Transverse colon (tissue), 4 donors: ENCODE measurements at regions not wholly inside any gene's neighbourhood (a gene's known extent, or its start where the extent isn't known, plus 50 kb on each side); places are given as distances from the start of the nearest gene placed in this dataset.

Experiments
- DNase-seq: peaks from one replicate; pipeline ENCODE4 v3.0.0-alpha.2; 2019
- H3K27ac ChIP-seq, 4 donors: fragments of 200-600 bp; sonication (generic); 2 replicates each; pipeline ENCODE4 v1.5.1; 2016 to 2018; ENCODE audit warnings: inconsistent platforms in 4 of 4
- H3K27me3 ChIP-seq: fragments of 200-600 bp; sonication (generic); 2 replicates; pipeline ENCODE4 v1.5.1; 2017; ENCODE audit warnings: inconsistent platforms
- H3K36me3 ChIP-seq, 4 donors: fragments of 200-600 bp; sonication (generic); 2 replicates each; pipeline ENCODE4 v1.5.1; 2017 to 2019; ENCODE audit warnings: inconsistent platforms in 4 of 4
- H3K4me1 ChIP-seq, 4 donors: fragments of 200-600 bp; sonication (generic); 2 replicates each; pipeline ENCODE4 v1.5.1; 2017 to 2020; ENCODE audit warnings: inconsistent platforms in 4 of 4
- H3K4me3 ChIP-seq, 4 donors: fragments of 200-600 bp; sonication (generic); 1 replicate in 1 of 4; 2 replicates in 3 of 4; pipeline versions ENCODE4 v1.5.1 to v1.6.1; 2017 to 2019; ENCODE audit warnings: inconsistent platforms in 4 of 4
- H3K9me3 ChIP-seq, 2 donors: fragments of 200-600 bp; sonication (generic); 2 replicates each; pipeline ENCODE4 v1.5.1; 2017 to 2019; ENCODE audit warnings: inconsistent platforms in 2 of 2
- EP300 ChIP-seq: sonication (generic); formaldehyde crosslinking; IDR thresholded peaks from one replicate; pipeline ENCODE4 v1.6.1; 2017; ENCODE audit warnings: antibody characterized with exemption, low read depth
- POLR2A ChIP-seq: fragments of 450-650 bp; IDR thresholded peaks from one replicate; pipeline ENCODE4 v1.6.1; 2016; ENCODE audit warnings: antibody characterized with exemption, mild to moderate bottlenecking, moderate library complexity
- POLR2AphosphoS5 ChIP-seq, 3 donors: sonication (generic); formaldehyde crosslinking; IDR thresholded peaks; one replicate each; pipeline ENCODE4 v1.6.1; 2016; ENCODE audit warnings: antibody characterized with exemption in 3 of 3
- WGBS, 2 donors: methylation state at CpG; one replicate each; pipeline ENCODE4 v1.1.5; 2018; ENCODE audit warnings: low coverage in 1 of 2; 5-methylcytosine and 5-hydroxymethylcytosine counted together
- in situ Hi-C, 4 donors: fragments of 200-750 bp; cut with MboI; loops; one replicate each; pipeline versions ENCODE4 v1.15.0 to v1.15.1; 2017; ENCODE audit warnings: low sequenced_read_pairs in 3 of 4, low pct_ligation_motif_present in 1 of 4, low pct_unique_long_range_greater_than_20kb in 1 of 4
- intact Hi-C: fragments of 100-400 bp; cut with DNase I; formaldehyde crosslinking; loops from one replicate; pipeline ENCODE4 v1.15.1; 2023; ENCODE audit warnings: low total_unique reads
- TF ChIP-seq, protein P1 (sequence below), 5 experiments: fragments of 200-600 bp in 3 of 5; fragments of 450-650 bp in 2 of 5; sonication (generic) in 3 of 5; IDR thresholded peaks; 1 replicate in 2 of 5; 2 replicates in 3 of 5; pipeline ENCODE4 v1.5.1; 2016 to 2017; ENCODE audit warnings: antibody characterized with exemption in 5 of 5, inconsistent platforms in 3 of 5, mild to moderate bottlenecking in 2 of 5, moderate library complexity in 1 of 5

DNA sequence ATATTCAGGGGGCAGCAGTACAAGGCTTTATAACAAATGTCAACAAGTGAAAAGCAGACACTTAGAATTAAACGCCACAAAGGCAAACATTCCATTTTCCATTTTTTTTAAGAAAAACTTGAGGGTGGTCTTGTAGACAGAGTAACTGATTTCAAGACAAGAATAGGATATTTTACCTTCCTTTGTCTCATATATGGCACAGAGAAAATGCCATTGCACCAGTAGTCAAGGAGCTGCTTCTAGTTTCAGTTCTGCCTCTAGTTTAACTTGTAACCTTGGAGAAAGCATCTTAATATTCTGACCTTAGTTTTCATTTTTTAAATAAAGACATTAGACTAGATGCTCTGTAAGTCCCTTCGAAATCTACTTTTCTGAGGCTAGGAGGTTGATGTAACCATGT lies 355.3 kb upstream of the KCNN2 start:
- Histone ChIP-seq H3K27me3 (no peaks in the 10 kb centered on the region), H3K27ac (no peak overlapping the region), H3K36me3 (no peaks in the 10 kb centered on the region), H3K4me3 (no peak overlapping the region), H3K9me3 (no peaks in the 10 kb centered on the region), H3K4me1 (no peaks in the 10 kb centered on the region)
- TF ChIP-seq, protein P1, sequence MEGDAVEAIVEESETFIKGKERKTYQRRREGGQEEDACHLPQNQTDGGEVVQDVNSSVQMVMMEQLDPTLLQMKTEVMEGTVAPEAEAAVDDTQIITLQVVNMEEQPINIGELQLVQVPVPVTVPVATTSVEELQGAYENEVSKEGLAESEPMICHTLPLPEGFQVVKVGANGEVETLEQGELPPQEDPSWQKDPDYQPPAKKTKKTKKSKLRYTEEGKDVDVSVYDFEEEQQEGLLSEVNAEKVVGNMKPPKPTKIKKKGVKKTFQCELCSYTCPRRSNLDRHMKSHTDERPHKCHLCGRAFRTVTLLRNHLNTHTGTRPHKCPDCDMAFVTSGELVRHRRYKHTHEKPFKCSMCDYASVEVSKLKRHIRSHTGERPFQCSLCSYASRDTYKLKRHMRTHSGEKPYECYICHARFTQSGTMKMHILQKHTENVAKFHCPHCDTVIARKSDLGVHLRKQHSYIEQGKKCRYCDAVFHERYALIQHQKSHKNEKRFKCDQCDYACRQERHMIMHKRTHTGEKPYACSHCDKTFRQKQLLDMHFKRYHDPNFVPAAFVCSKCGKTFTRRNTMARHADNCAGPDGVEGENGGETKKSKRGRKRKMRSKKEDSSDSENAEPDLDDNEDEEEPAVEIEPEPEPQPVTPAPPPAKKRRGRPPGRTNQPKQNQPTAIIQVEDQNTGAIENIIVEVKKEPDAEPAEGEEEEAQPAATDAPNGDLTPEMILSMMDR (IDR thresholded peaks at IDR 0.05) = no peak
- TF ChIP-seq EP300 (no peak), POLR2AphosphoS5 (IDR thresholded peaks at IDR 0.05) (no peak), POLR2A (no peak)
- 49 to 53% methylated on average over 2 of the region's 2 CpGs for WGBS, 2 donors
- in situ Hi-C loops (no loop called here), intact Hi-C loops (no loop called here)
- no peak for DNase-seq

DNA sequence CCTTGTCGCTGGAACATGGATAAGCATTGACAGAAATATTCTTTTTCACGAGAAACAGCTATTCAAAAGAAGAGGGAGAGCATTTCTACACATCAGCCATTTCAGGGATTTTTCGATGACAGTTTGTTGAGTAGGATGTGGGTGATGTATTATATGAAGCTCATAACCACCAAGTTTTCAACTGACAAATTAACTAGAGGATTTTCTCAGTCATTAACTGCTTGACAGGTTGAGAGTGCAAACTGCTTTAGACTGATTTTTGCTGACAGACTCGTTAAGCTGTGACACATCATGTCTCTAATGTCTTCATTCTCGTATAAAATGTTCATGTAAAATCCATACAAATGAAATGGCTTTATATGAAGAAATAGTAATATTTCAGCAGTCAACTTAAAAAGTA lies 354.2 kb upstream of the KCNN2 start:
- no peak for DNase-seq
- H3K4me3 ChIP-seq = no peak overlapping the region
- no peaks in the 10 kb centered on the region for H3K9me3 ChIP-seq
- H3K27me3 ChIP-seq = no peaks in the 10 kb centered on the region
- H3K36me3 ChIP-seq = no peaks in the 10 kb centered on the region
- 67 to 78% methylated on average over 5 of the region's 5 CpGs for WGBS, 2 donors
- TF ChIP-seq EP300 (no peak), POLR2AphosphoS5 (IDR thresholded peaks at IDR 0.05) (no peak), POLR2A (no peak)
- TF ChIP-seq, protein P1 (IDR thresholded peaks at IDR 0.05) = no peak
- in situ Hi-C loops (no loop called here), intact Hi-C loops (no loop called here)
- H3K27ac ChIP-seq = no peak overlapping the region
- no peaks in the 10 kb centered on the region for H3K4me1 ChIP-seq

DNA sequence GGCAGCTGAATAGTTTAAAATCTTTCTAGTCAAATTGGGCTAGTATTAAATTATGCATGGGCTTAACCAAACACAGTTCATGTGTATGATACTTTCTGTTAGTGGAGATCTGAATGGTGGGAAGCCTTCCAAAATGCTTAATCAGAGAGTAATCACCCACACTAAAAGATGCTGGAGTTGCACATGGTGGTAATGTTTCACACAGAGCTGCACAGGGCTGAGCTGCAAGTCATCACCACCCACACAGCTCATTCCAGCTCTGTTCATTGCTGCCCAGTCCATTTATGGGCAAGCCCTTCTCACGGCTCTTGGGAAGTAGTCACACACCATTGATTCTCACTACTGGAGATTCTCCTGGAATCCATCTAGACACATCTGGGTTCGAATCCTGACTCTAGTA lies 351.5 kb upstream of the KCNN2 start:
- 49 to 63% methylated on average over 2 of the region's 2 CpGs for WGBS, 2 donors
- H3K4me3 ChIP-seq = no peak overlapping the region
- no peaks in the 10 kb centered on the region for H3K36me3 ChIP-seq
- TF ChIP-seq, protein P1 (IDR thresholded peaks at IDR 0.05) = no peak
- TF ChIP-seq POLR2A = no peak
- TF ChIP-seq EP300 = no peak
- TF ChIP-seq POLR2AphosphoS5 (IDR thresholded peaks at IDR 0.05) = no peak
- H3K9me3 ChIP-seq = no peaks in the 10 kb centered on the region
- no peak for DNase-seq
- no peaks in the 10 kb centered on the region for H3K4me1 ChIP-seq
- intact Hi-C loops = no loop called here
- in situ Hi-C loops = no loop called here
- H3K27ac ChIP-seq = no peak overlapping the region
- no peaks in the 10 kb centered on the region for H3K27me3 ChIP-seq

DNA sequence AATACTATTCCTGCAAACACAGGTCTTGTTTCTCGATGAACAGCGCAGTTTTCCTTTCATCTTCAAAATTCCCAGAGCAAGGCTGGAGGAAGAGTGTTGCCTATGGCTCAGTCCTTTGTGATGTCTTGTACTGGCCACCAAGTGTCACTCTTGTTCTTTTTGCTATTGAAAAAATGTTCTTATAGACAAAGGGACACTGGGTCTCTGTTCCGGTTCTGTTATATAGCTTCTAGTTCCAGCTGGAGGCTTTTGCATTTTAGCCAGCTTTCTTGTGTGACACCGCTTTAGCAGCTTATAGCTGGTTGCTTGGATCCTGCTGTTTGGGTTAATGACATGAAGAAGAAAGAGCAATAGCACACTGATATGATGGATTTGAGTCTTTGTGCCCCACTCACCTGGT lies 343.7 kb upstream of the KCNN2 start:
- TF ChIP-seq EP300 (no peak), POLR2A (no peak)
- no peaks in the 10 kb centered on the region for H3K27me3 ChIP-seq
- in situ Hi-C loops = no loop called here
- WGBS, 2 donors = 72% methylated on average over 4 of the region's 4 CpGs; no CpG with 5 or more reads in 1 of the 2 donors
- no peak overlapping the region for H3K4me3 ChIP-seq
- H3K4me1 ChIP-seq = no peaks in the 10 kb centered on the region
- no peak for DNase-seq
- no peaks in the 10 kb centered on the region for H3K36me3 ChIP-seq
- H3K27ac ChIP-seq = no peak overlapping the region
- intact Hi-C loops = no loop called here
- H3K9me3 ChIP-seq = no peaks in the 10 kb centered on the region

DNA sequence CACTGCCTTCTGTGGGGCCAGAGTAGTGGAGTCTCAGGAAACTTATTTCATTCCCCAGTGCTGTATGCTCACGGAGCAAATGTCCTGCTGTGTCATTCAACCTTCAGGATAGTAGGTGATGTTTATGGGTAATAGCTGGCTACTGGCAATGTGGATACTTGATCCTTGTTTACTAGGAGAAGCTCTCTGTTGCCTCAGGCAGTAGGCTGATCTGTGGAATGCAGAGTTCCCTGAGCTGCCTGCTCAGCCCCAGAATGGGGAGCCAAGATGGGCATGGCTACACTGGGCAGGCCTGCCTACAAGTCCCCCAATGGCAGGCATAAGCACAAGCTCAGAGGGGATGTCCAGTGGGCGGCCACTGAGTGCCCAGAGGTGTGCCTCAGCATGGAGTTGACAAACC lies 323.1 kb upstream of the KCNN2 start:
- intact Hi-C loops (no loop called here), in situ Hi-C loops (no loop called here)
- no peaks in the 10 kb centered on the region for H3K4me1 ChIP-seq
- H3K27ac ChIP-seq = no peak overlapping the region
- TF ChIP-seq, protein P1 (IDR thresholded peaks at IDR 0.05) = no peak
- no peak for TF ChIP-seq POLR2A
- no peak for TF ChIP-seq POLR2AphosphoS5 (IDR thresholded peaks at IDR 0.05)
- no peak for TF ChIP-seq EP300
- peaks cover 0 to 9% of the 10 kb centered on the region in 2 donors for H3K9me3 ChIP-seq
- no peak overlapping the region for H3K4me3 ChIP-seq
- WGBS, 2 donors = 59% methylated on average over 2 of the region's 2 CpGs; no CpG with 5 or more reads in 1 of the 2 donors
- H3K27me3 ChIP-seq = no peaks in the 10 kb centered on the region
- no peaks in the 10 kb centered on the region for H3K36me3 ChIP-seq
- no peak for DNase-seq
